B cell (primary cell): ENCODE measurements at regions not wholly inside any gene's neighbourhood (a gene's known extent, or its start where the extent isn't known, plus 50 kb on each side); places are given as distances from the start of the nearest gene placed in this dataset.

Source experiments
- ATAC-seq: fragments of 200-7000 bp; cut with Tn5 transposase; one replicate; pipeline ENCODE4 v1.10.0; 2021; ENCODE audit warnings: low read depth, mild to moderate bottlenecking, moderate number of reproducible peaks, moderate library complexity
- CTCF ChIA-PET: fragments of 350-600 bp; sonication (Branson Sonifier 250); formaldehyde crosslinking; loops from one replicate; lab custom pipeline; 2021; ENCODE audit warnings: antibody characterized with exemption, inconsistent platforms; lab: Charles Lee
- POLR2A ChIA-PET: fragments of 350-600 bp; sonication (Branson Sonifier 250); formaldehyde crosslinking; loops from one replicate; lab custom pipeline; 2021; ENCODE audit warnings: antibody characterized with exemption; lab: Charles Lee
- DNase-seq: peaks from one replicate; pipeline ENCODE4 v3.0.0; 2013
- H2AFZ ChIP-seq: 2 replicates; pipeline ENCODE4 v1.6.1; 2012; ENCODE audit warnings: mild to moderate bottlenecking, low read depth, low read length; ENCODE audit not compliant: insufficient read depth, poor library complexity, severe bottlenecking
- H3K27ac ChIP-seq, 2 donors: 1 replicate in 1 of 2; 2 replicates in 1 of 2; pipeline ENCODE4 v1.5.1; 2012 to 2013; ENCODE audit warnings: low read length in 2 of 2, mild to moderate bottlenecking in 2 of 2, moderate library complexity in 1 of 2
- H3K27me3 ChIP-seq, 4 experiments: fragments of 200-600 bp in 1 of 4; sonication (generic) in 1 of 4; replicated peaks in 1 of 4; 1 replicate in 2 of 4; 2 replicates in 2 of 4; pipeline versions ENCODE4 v1.6.1 to v1.7.0; 2013 to 2016; ENCODE audit warnings: low read length in 3 of 4, mild to moderate bottlenecking in 2 of 4, mixed read lengths in 1 of 4, moderate library complexity in 1 of 4; ENCODE audit not compliant: insufficient read depth in 4 of 4, control insufficient read depth in 3 of 4; ENCODE audit errors: control extremely low read depth in 1 of 4
- H3K36me3 ChIP-seq, 2 experiments: replicated peaks in 1 of 2; 1 replicate in 1 of 2; 2 replicates in 1 of 2; pipeline versions ENCODE4 v1.6.1 to v1.7.1; 2013; ENCODE audit warnings: low read length in 1 of 2; ENCODE audit not compliant: insufficient read depth in 2 of 2, control insufficient read depth in 1 of 2; ENCODE audit errors: control extremely low read depth in 1 of 2, extremely low read depth in 1 of 2
- H3K4me1 ChIP-seq, 2 donors: fragments of 200-600 bp in 1 of 2; sonication (generic) in 1 of 2; 1 replicate in 1 of 2; 2 replicates in 1 of 2; pipeline versions ENCODE4 v1.5.1 to v1.6.1; 2013 to 2017; ENCODE audit warnings: low read length in 2 of 2; ENCODE audit not compliant: control insufficient read depth in 2 of 2, insufficient read depth in 2 of 2
- H3K4me2 ChIP-seq: replicated peaks from 2 replicates; pipeline ENCODE3; 2012; ENCODE audit warnings: mild to moderate bottlenecking, low read depth, low read length; ENCODE audit not compliant: poor library complexity, severe bottlenecking
- H3K4me3 ChIP-seq, 5 experiments: fragments of 200-600 bp in 1 of 5; sonication (generic) in 1 of 5; 1 replicate in 3 of 5; 2 replicates in 2 of 5; pipeline versions ENCODE4 v1.5.1 to v1.7.0; 2011 to 2016; ENCODE audit warnings: low read length in 4 of 5, mild to moderate bottlenecking in 4 of 5, low read depth in 2 of 5, control low read depth in 1 of 5, moderate library complexity in 1 of 5; ENCODE audit not compliant: insufficient read depth in 1 of 5; ENCODE audit errors: control extremely low read depth in 1 of 5, extremely low read depth in 1 of 5
- H3K79me2 ChIP-seq: fragments of 200-600 bp; sonication (generic); one replicate; pipeline ENCODE4 v1.6.0; 2016; ENCODE audit warnings: low read length; ENCODE audit not compliant: control insufficient read depth, insufficient read depth
- H3K9ac ChIP-seq: fragments of 200-600 bp; sonication (generic); 2 replicates; pipeline ENCODE4 v1.6.1; 2017; ENCODE audit warnings: mild to moderate bottlenecking, low read length, moderate library complexity
- H3K9me3 ChIP-seq, 3 donors: one replicate each; pipeline versions ENCODE4 v1.6.1 to v1.7.1; 2013; ENCODE audit warnings: low read length in 2 of 3; ENCODE audit not compliant: control insufficient read depth in 2 of 3, insufficient read depth in 1 of 3; ENCODE audit errors: control extremely low read depth in 1 of 3
- H4K20me1 ChIP-seq: 2 replicates; pipeline ENCODE4 v1.6.0; 2012; ENCODE audit warnings: mild to moderate bottlenecking, low read length; ENCODE audit not compliant: insufficient read depth, control insufficient read depth, poor library complexity, severe bottlenecking
- H3K27ac Mint-ChIP-seq: one replicate; pipeline ENCODE4 v1.8.0; 2021; ENCODE audit warnings: mixed read lengths
- H3K27me3 Mint-ChIP-seq: one replicate; pipeline ENCODE4 v1.8.0; 2021; ENCODE audit warnings: mixed read lengths
- H3K4me1 Mint-ChIP-seq: one replicate; pipeline ENCODE4 v1.8.0; 2021; ENCODE audit warnings: mixed read lengths
- H3K4me3 Mint-ChIP-seq: one replicate; pipeline ENCODE4 v1.8.0; 2021; ENCODE audit warnings: mixed read lengths
- H3K9me3 Mint-ChIP-seq: one replicate; pipeline ENCODE4 v1.8.0; 2022; ENCODE audit warnings: mixed read lengths; ENCODE audit not compliant: insufficient read depth
- EZH2 ChIP-seq: IDR thresholded peaks from 2 replicates; pipeline ENCODE4 v1.6.1; 2012; ENCODE audit warnings: borderline replicate concordance, low read depth, mild to moderate bottlenecking, moderate library complexity, low read length; ENCODE audit not compliant: insufficient read depth, poor library complexity, severe bottlenecking
- WGBS: methylation state at CpG from one replicate; pipeline ENCODE4 v1.1.5; 2013; ENCODE audit warnings: missing lambda C conversion rate; ENCODE audit not compliant: insufficient coverage; 5-methylcytosine and 5-hydroxymethylcytosine counted together
- intact Hi-C: fragments of 100-400 bp; cut with micrococcal nuclease; formaldehyde crosslinking; loops from one replicate; pipeline ENCODE4 v1.10.0; 2022
- TF ChIP-seq, protein P1 (sequence below): fragments of 200-600 bp; IDR thresholded peaks from one replicate; pipeline ENCODE4 v1.8.0; 2022; ENCODE audit warnings: antibody characterized with exemption, mild to moderate bottlenecking

DNA sequence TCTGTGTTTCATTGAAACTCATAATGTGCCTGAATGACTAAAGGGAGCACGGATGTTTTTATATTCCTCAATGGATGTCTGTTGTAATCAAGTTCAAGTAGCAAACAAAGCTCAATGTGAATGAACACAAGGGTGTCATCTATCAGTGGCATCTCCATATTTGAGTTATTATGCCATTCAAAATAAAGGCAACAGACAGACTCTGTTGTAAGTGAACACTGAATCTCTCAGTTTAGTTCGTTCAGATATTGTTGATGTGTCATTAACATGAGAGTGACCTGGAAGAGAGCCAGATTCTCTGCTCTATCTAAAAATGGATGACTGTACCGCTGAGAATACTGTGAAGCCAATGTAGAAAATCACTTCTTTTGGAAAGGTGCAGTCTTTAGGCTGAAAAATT lies 118.7 kb downstream of the NUP35 start:
- Histone ChIP-seq H3K9me3 (no peaks in the 10 kb centered on the region), H3K4me3 (no peak overlapping the region), H3K36me3 (no peaks in the 10 kb centered on the region), H3K4me2 (no peak overlapping the region), H4K20me1 (no peaks in the 10 kb centered on the region), H3K79me2 (no peaks in the 10 kb centered on the region), H3K27me3 (no peaks in the 10 kb centered on the region), H3K27ac (no peak overlapping the region), H3K9ac (no peak overlapping the region), H3K4me1 (no peaks in the 10 kb centered on the region), H2AFZ (no peak overlapping the region)
- H3K27ac Mint-ChIP-seq: no peak overlapping the region
- DNase-seq (no peak), ATAC-seq (no peak)
- 83% methylated on average over 1 of the region's 3 CpGs for WGBS
- H3K9me3 Mint-ChIP-seq: no peaks in the 10 kb centered on the region
- H3K4me3 Mint-ChIP-seq: no peak overlapping the region
- ChIA-PET POLR2A (no interaction called here), CTCF (no interaction called here)
- TF ChIP-seq, protein P1, sequence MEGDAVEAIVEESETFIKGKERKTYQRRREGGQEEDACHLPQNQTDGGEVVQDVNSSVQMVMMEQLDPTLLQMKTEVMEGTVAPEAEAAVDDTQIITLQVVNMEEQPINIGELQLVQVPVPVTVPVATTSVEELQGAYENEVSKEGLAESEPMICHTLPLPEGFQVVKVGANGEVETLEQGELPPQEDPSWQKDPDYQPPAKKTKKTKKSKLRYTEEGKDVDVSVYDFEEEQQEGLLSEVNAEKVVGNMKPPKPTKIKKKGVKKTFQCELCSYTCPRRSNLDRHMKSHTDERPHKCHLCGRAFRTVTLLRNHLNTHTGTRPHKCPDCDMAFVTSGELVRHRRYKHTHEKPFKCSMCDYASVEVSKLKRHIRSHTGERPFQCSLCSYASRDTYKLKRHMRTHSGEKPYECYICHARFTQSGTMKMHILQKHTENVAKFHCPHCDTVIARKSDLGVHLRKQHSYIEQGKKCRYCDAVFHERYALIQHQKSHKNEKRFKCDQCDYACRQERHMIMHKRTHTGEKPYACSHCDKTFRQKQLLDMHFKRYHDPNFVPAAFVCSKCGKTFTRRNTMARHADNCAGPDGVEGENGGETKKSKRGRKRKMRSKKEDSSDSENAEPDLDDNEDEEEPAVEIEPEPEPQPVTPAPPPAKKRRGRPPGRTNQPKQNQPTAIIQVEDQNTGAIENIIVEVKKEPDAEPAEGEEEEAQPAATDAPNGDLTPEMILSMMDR: no peak
- no peak for TF ChIP-seq EZH2
- intact Hi-C loops: no loop called here
- H3K4me1 Mint-ChIP-seq: no peaks in the 10 kb centered on the region
- H3K27me3 Mint-ChIP-seq: no peaks in the 10 kb centered on the region

DNA sequence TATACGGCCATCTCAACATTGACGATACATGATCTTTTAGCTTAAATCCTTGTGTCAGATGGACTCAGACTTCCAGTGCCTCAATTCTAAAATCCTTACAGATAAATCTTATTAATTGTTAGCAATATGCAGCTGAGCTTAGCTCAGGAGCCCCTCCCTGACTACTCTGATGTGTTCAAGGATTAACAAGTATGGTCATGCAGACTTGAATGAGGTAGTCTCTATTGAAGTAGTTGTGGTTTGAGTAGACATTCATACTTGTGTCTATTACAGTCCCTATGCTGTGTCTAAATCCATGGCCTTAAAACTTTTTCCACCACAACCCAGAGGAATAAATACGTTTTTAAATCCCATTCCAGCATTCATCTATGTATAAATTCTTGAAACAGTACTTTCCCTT lies 119.5 kb downstream of the NUP35 start:
- H3K27ac ChIP-seq: no peak overlapping the region
- POLR2A ChIA-PET: no interaction called here
- ATAC-seq: no peak
- Mint-ChIP-seq H3K27ac (no peak overlapping the region), H3K9me3 (no peaks in the 10 kb centered on the region), H3K4me1 (no peaks in the 10 kb centered on the region), H3K27me3 (no peaks in the 10 kb centered on the region), H3K4me3 (no peak overlapping the region)
- intact Hi-C loops: no loop called here
- H2AFZ ChIP-seq: no peak overlapping the region
- H3K27me3 ChIP-seq: no peaks in the 10 kb centered on the region
- no CpG with 5 or more reads among the region's 3 CpGs for WGBS
- CTCF ChIA-PET: no interaction called here
- no peaks in the 10 kb centered on the region for H3K79me2 ChIP-seq
- H3K4me1 ChIP-seq: no peaks in the 10 kb centered on the region
- no peak overlapping the region for H3K4me3 ChIP-seq
- no peaks in the 10 kb centered on the region for H3K9me3 ChIP-seq
- DNase-seq: no peak
- H4K20me1 ChIP-seq: no peaks in the 10 kb centered on the region
- H3K9ac ChIP-seq: no peak overlapping the region
- TF ChIP-seq, protein P1: no peak
- no peak for TF ChIP-seq EZH2
- H3K36me3 ChIP-seq: no peaks in the 10 kb centered on the region
- no peak overlapping the region for H3K4me2 ChIP-seq
